GM10266 (cell line): ENCODE measurements at regions not wholly inside any gene's neighbourhood (a gene's known extent, or its start where the extent isn't known, plus 50 kb on each side); places are given as distances from the start of the nearest gene placed in this dataset.
A peak's percentile ranks its signal among the peaks of the same experiment; 100 is the strongest.

Source experiments
- DNase-seq: peaks from one replicate; pipeline ENCODE4 v3.0.0; 2012; ENCODE audit errors: extremely low spot score
- CTCF ChIP-seq: IDR thresholded peaks from 2 replicates; pipeline ENCODE4 v1.5.1; 2012; ENCODE audit warnings: mild to moderate bottlenecking, low read depth; ENCODE audit not compliant: control insufficient read depth, insufficient read depth; ENCODE audit errors: missing control alignments

DNA sequence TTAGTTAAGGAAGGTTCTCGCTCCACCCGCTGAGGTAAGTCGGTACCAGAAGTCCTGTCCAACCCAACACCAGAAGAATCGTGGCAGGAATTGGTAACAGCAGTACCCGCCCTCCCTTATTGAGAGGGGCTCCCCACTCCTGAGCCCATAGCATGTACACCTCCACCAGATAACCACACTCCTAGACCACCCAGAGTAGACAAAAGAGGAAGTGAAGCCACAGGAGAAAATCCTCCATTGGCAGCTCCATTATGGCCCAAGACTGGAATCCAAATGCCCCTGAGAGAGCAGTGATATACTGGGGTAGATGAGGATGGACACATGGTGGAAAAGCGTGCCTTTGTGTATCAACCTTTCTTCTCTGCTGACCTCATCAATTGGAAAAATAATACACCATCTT lies 106.1 kb upstream of the EPB41L4A start:
- DNase-seq, result no peak
- TF ChIP-seq CTCF, result no peak

DNA sequence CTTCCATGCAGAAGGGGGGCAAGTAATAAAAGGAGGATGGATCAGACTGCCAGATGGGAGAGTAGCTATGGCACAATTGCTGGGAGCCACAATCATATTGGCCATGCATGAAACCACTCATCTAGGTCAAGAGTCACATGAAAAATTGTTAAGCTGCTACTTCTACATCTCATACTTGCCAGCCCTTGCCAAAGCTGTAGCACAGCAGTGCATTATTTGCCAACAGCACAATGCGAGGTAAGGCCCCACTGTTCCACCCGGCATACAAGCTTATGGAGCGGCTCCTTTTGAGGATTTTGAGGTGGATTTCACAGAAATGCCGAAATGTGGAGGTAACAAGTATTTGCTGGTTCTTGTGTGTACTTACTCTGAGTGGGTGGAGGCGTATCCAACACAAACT lies 109.9 kb upstream of the EPB41L4A start:
- DNase-seq, result no peak
- no peak for TF ChIP-seq CTCF

- DNase-seq, result no peak
- peak; percentile 46 for TF ChIP-seq CTCF
These were observed 110.4 kb upstream of the EPB41L4A start for GRCh38 chr5:112529525-112529924.

DNA sequence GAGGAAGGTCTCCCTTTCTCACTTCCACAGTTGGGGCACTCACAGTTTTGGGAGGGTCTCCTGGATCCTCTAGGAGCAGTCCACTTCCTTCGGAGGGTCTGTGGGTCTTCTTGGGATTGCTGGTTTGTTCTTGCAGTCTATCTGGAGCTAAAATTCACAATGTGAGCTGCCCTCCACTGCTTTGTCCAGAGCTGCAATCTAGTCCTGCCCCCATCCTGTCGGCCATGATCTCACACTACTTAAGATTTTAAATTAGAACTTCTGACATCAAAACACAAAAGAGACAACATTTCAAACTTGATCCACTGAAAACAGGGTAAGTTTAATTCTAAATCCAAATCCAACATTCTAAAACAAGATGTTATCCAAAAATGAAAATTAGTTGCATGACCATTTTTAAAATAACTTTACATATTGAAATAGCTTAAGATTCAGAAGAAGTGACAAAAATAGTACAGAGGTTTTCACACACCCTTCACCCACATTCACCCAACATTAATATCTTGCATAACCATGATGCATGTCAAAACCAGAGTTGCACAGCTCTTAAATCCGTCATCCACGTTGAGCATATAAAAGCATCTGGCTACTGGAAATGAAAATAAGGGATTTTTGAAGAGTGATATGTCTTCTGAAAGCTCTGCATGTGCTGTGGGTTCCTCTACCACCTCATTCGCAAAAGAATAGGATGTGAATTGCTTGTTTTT lies 113.7 kb upstream of the EPB41L4A start:
- no peak for DNase-seq
- no peak for TF ChIP-seq CTCF

DNA sequence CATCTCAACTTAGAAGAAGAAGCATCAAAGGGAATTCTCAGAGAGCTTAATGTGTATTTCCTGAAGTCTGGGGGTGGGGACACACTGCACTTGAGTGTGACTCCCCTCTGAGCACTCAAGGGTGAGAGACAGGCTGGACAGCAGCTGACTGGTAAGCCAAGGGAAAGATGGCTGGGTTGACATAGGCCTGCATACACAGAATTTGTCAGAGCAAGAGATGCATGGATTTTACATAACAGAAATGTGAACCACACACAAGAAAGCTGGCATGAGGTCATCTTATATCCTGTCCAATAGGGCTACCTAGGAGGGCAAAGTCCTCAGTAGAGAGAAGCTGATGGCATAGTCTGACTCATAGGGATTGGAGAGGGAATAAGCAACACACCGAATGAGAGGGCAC lies 114.3 kb upstream of the EPB41L4A start:
- DNase-seq, result no peak
- no peak for TF ChIP-seq CTCF

- DNase-seq, result no peak
- TF ChIP-seq CTCF, result no peak
These were observed 115.0 kb upstream of the EPB41L4A start for GRCh38 chr5:112534067-112534583.

DNA sequence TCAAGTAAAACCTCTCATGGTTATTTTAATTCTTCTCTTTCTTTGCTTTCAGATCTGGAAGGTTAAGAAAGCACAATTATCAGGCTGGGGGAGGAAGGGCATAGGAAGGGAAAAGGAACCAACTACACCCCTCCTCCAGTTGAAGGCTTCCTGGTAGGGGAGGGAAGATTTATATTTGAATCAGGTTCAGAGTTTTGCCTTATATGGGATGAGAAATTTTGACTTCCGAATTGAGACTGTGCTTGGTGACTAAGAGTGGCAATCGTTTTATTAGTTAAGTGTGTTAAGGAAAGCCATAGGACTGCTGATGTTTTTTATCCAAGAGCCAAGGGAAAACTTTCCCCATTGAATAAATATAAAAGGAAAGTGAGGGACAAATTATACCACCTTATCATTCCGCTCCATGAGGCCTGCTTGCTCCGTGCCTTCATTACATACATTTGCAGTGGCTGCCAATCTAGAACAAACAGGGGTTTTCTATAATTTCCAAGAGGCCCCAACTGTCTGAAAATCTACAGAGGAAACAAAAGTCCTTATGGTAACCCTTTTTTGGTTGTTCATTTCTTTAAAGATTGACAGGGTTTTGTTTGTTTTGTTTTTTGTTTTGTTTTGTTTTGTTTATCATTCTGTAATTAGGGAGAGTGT lies 115.7 kb upstream of the EPB41L4A start:
- DNase-seq, result no peak
- no peak for TF ChIP-seq CTCF
